ENCODE measurements at regions not wholly inside any gene's neighbourhood (a gene's known extent, or its start where the extent isn't known, plus 50 kb on each side); places are given as distances from the start of the nearest gene placed in this dataset.
"Not testable (repeated sequence)": the region's sequence is repeated elsewhere in the genome, so short reads cannot be mapped to it uniquely, and the experiment has no call there.

DNA sequence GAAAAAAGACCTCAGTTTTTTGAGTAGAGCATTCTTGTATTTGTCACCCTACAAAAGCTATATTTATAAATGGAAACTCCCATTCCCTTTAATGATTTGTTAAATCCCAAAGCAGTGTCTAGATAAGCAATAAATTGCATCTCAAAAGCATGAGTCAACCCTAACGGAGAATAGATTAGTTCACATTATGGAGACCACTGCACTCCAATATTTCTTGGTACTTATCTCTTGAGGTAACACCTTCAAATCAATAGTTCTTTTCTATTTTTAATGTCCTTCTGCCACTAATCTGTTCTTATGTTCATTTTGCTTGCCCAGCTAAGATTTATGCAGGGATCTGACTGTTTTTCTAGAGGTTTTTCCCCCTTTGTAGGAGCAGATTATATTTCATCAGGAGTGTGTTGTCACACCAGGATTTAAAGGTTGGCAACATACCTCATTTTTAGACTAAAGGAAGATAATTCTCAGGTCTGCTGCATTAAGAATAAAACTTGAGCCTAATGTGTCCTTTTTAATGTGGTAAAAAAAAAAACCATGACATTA lies 91.4 kb upstream of the ADGRG2 start:
- peaks cover 38% of the 10 kb centered on the region for H3K9me3 Mint-ChIP-seq
- peaks cover 3% of the 10 kb centered on the region for H3K27me3 Mint-ChIP-seq (ENCODE audit: low read depth, poor library complexity)
- DNase-seq: no peak
- no peaks in the 10 kb centered on the region for H3K36me3 Mint-ChIP-seq (ENCODE audit: low read depth)
- H3K4me3 Mint-ChIP-seq: no peak overlapping the region
- H3K4me1 Mint-ChIP-seq: peaks cover 25% of the 10 kb centered on the region
- no peak overlapping the region for H3K27ac Mint-ChIP-seq
- TF ChIP-seq, protein P1, sequence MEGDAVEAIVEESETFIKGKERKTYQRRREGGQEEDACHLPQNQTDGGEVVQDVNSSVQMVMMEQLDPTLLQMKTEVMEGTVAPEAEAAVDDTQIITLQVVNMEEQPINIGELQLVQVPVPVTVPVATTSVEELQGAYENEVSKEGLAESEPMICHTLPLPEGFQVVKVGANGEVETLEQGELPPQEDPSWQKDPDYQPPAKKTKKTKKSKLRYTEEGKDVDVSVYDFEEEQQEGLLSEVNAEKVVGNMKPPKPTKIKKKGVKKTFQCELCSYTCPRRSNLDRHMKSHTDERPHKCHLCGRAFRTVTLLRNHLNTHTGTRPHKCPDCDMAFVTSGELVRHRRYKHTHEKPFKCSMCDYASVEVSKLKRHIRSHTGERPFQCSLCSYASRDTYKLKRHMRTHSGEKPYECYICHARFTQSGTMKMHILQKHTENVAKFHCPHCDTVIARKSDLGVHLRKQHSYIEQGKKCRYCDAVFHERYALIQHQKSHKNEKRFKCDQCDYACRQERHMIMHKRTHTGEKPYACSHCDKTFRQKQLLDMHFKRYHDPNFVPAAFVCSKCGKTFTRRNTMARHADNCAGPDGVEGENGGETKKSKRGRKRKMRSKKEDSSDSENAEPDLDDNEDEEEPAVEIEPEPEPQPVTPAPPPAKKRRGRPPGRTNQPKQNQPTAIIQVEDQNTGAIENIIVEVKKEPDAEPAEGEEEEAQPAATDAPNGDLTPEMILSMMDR (IDR thresholded peaks at IDR 0.05): no peak

DNA sequence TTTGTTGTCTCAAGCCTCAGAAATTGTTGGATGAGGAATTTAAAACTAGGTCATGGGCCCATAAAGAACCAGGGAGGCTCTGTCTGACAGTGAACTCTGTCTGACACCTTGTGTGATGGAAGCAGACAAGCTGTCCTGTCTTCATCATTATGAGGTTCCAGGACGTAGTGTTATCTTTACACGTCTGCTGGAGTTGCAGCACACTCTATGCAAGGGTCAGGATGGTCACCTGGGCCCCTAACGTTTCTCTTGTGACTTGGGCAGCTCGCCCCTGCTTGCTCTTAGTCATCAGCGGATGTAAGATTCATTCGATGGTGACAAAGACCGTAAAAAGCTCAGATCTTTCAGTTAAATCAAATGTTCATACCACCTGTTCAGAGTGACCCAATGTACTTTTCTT lies 92.0 kb upstream of the ADGRG2 start:
- peaks cover 25% of the 10 kb centered on the region for H3K4me1 Mint-ChIP-seq
- peaks cover 3% of the 10 kb centered on the region for H3K27me3 Mint-ChIP-seq (ENCODE audit: low read depth, poor library complexity)
- H3K27ac Mint-ChIP-seq: no peak overlapping the region
- H3K4me3 Mint-ChIP-seq: no peak overlapping the region
- no peaks in the 10 kb centered on the region for H3K36me3 Mint-ChIP-seq (ENCODE audit: low read depth)
- peaks cover 35% of the 10 kb centered on the region for H3K9me3 Mint-ChIP-seq
- TF ChIP-seq, protein P1 (IDR thresholded peaks at IDR 0.05): no peak
- no peak for DNase-seq

DNA sequence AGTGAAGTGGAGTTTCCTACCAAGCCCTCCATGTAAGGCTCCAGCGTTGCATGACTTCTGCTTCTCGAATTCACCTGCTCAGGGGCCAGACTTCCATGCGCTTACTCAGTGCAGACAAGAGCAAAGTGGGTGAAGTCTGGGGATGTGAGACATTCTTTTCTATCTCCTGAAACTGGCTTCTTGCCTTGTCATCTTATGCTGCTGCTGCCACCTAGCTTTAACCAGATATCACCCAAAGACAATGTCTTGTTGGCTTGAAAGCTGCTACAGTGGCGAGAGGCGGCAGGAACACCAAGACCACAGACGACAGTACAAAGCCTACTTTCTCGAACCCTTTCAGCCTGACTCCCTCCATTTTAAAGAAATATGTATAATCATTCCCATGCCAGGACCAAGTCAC lies 103.6 kb upstream of the ADGRG2 start:
- H3K27ac Mint-ChIP-seq: no peak overlapping the region
- no peaks in the 10 kb centered on the region for H3K36me3 Mint-ChIP-seq (ENCODE audit: low read depth)
- TF ChIP-seq, protein P1 (IDR thresholded peaks at IDR 0.05): no peak
- no peak overlapping the region for H3K4me3 Mint-ChIP-seq
- peaks cover 9% of the 10 kb centered on the region for H3K27me3 Mint-ChIP-seq (ENCODE audit: low read depth, poor library complexity)
- no peaks in the 10 kb centered on the region for H3K4me1 Mint-ChIP-seq
- H3K9me3 Mint-ChIP-seq: peaks cover 42% of the 10 kb centered on the region
- DNase-seq: no peak

DNA sequence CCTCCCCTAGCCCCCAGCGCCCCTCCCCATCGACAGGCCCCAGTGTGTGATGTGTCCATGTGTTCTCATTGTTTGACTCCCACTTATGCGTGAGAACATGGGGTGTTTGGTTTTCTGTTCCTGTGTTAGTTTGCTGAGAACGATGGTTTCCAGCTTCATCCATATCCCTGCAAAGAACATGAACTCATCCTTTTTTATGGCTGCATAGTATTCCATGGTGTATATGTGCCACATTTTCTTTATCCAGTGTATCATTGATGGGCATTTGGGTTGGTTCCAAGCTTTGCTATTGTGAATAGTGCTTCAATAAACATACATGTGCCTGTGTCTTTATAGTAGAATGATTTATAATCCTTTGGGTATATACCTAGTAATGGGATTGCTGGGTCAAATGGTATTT lies 107.6 kb upstream of the ADGRG2 start:
- H3K27ac Mint-ChIP-seq; DNase-seq; H3K27me3 Mint-ChIP-seq (ENCODE audit: low read depth, poor library complexity); H3K4me1 Mint-ChIP-seq; H3K4me3 Mint-ChIP-seq; H3K36me3 Mint-ChIP-seq (ENCODE audit: low read depth): not testable (repeated sequence)
- H3K9me3 Mint-ChIP-seq: peaks cover 42% of the 10 kb centered on the region

DNA sequence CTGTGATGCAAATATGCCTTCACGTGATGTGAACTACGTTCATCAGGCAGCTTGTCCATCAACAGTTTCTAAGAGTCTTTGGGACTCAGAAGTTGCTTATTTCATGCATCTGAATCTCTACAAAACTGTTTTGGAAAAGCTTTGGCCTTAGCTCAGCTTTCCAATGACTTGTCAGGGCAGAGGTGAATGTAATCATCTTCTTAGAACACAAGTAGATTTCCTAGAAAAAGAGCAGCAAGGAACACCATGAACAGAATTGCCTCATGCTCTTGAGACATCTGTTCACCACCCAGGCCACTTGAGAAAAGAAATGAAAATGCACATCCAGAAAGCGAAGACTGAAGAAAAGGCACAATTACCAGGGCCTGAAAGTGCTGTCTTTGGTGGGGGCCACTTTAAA lies 105.8 kb upstream of the PDHA1 start:
- no peak for DNase-seq
- no peaks in the 10 kb centered on the region for H3K36me3 Mint-ChIP-seq (ENCODE audit: low read depth)
- TF ChIP-seq, protein P1 (IDR thresholded peaks at IDR 0.05): no peak
- H3K27me3 Mint-ChIP-seq (ENCODE audit: low read depth, poor library complexity): no peaks in the 10 kb centered on the region
- no peaks in the 10 kb centered on the region for H3K4me1 Mint-ChIP-seq
- no peak overlapping the region for H3K4me3 Mint-ChIP-seq
- peaks cover 79% of the 10 kb centered on the region for H3K9me3 Mint-ChIP-seq
- H3K27ac Mint-ChIP-seq: no peak overlapping the region

DNA sequence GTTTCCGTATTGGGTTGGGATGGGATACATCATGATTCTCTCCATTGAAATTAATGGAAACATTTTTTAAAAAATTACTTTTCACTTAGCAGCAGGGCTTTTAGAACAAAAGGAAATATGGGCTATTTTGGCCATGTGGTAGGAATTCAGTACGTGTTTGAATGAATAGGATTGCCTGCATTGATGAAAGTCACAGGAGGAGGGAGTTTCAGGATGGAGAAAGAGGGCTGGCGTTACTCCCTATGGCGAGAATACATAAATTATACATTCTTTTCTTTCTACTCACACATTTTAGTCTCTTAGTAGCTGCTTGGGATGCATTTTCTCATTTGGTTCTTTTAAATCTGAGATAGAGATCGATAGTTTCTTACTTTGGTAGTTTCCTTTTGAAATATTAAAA lies 100.3 kb upstream of the PDHA1 start:
- peaks cover 84% of the 10 kb centered on the region for H3K9me3 Mint-ChIP-seq
- no peaks in the 10 kb centered on the region for H3K27me3 Mint-ChIP-seq (ENCODE audit: low read depth, poor library complexity)
- H3K36me3 Mint-ChIP-seq (ENCODE audit: low read depth): no peaks in the 10 kb centered on the region
- no peak overlapping the region for H3K4me3 Mint-ChIP-seq
- H3K4me1 Mint-ChIP-seq: no peaks in the 10 kb centered on the region
- no peak overlapping the region for H3K27ac Mint-ChIP-seq
- DNase-seq: no peak
- TF ChIP-seq, protein P1 (IDR thresholded peaks at IDR 0.05): no peak

DNA sequence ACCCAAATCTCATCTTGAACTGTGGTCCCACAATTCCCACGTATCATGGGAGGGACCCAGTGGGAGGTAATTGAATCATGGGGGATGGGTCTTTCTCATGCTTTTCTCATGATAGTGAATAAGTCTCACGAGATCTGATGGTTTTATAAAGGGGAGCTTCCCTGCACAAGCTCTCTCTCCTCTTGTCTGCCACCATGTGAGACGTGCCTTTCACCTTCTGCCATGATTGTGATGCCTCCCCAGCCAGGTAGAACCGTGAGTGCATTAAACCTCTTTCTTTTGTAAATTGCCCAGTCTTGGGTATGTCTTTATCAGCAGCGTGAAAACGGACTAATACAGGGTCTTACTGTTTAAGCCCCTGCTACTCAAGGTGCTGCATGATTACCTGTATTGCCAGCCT lies 98.8 kb upstream of the PDHA1 start:
- H3K4me3 Mint-ChIP-seq, H3K4me1 Mint-ChIP-seq: not testable (repeated sequence)
- H3K9me3 Mint-ChIP-seq: peaks cover 86% of the 10 kb centered on the region

More for the DNA sequence above, 98.8 kb upstream of the PDHA1 start:
- not testable (repeated sequence) for DNase-seq; H3K27ac Mint-ChIP-seq; H3K36me3 Mint-ChIP-seq (ENCODE audit: low read depth); H3K27me3 Mint-ChIP-seq (ENCODE audit: low read depth, poor library complexity)
